Fibroblast of lung (primary cell): ENCODE measurements at regions not wholly inside any gene's neighbourhood (a gene's known extent, or its start where the extent isn't known, plus 50 kb on each side); places are given as distances from the start of the nearest gene placed in this dataset.
A peak's percentile ranks its signal among the peaks of the same experiment; 100 is the strongest.

ENCODE experiments used
- DNase-seq, 2 donors: peaks; one replicate each; pipeline versions ENCODE4 v3.0.0 to v3.0.0-alpha.2; 2010; ENCODE audit warnings: low read depth in 2 of 2
- H2AFZ ChIP-seq: 2 replicates; pipeline ENCODE4 v1.5.1; 2012; ENCODE audit warnings: low read length, control low read depth, inconsistent platforms
- H3K27ac ChIP-seq: 2 replicates; pipeline ENCODE4 v1.5.1; 2011; ENCODE audit warnings: low read length, control low read depth; ENCODE audit not compliant: insufficient read depth
- H3K27me3 ChIP-seq: 2 replicates; pipeline ENCODE4 v1.5.1; 2011; ENCODE audit warnings: mild to moderate bottlenecking, low read length; ENCODE audit not compliant: control insufficient read depth, insufficient read depth
- H3K36me3 ChIP-seq: 2 replicates; pipeline ENCODE4 v1.5.1; 2011; ENCODE audit warnings: low read length; ENCODE audit not compliant: control insufficient read depth, insufficient read depth
- H3K4me1 ChIP-seq: 2 replicates; pipeline ENCODE4 v1.5.1; 2011; ENCODE audit warnings: low read length; ENCODE audit not compliant: control insufficient read depth, insufficient read depth; ENCODE audit errors: extremely low read depth
- H3K4me2 ChIP-seq: 2 replicates; pipeline ENCODE4 v1.5.1; 2011; ENCODE audit warnings: low read length, control low read depth; ENCODE audit not compliant: insufficient read depth; ENCODE audit errors: extremely low read depth
- H3K4me3 ChIP-seq, 4 experiments: fragments of 200-600 bp in 1 of 4; sonication (generic) in 1 of 4; replicated peaks in 1 of 4; 2 replicates each; pipeline ENCODE4 v1.5.1; 2011 to 2016; ENCODE audit warnings: low read length in 4 of 4, low read depth in 3 of 4, mild to moderate bottlenecking in 3 of 4, control low read depth in 2 of 4, inconsistent platforms in 1 of 4, mixed read lengths in 1 of 4; ENCODE audit not compliant: insufficient read depth in 1 of 4; ENCODE audit errors: control extremely low read depth in 1 of 4
- H3K79me2 ChIP-seq: 2 replicates; pipeline ENCODE4 v1.5.1; 2012; ENCODE audit warnings: mild to moderate bottlenecking, low read length, inconsistent platforms; ENCODE audit not compliant: control insufficient read depth, insufficient read depth
- H3K9ac ChIP-seq: 2 replicates; pipeline ENCODE4 v1.5.1; 2011; ENCODE audit warnings: mild to moderate bottlenecking, low read length, control low read depth; ENCODE audit not compliant: insufficient read depth
- H3K9me3 ChIP-seq: 2 replicates; pipeline ENCODE4 v1.5.1; 2012; ENCODE audit warnings: low read depth, low read length; ENCODE audit not compliant: control insufficient read depth, insufficient read depth
- H4K20me1 ChIP-seq: 2 replicates; pipeline ENCODE4 v1.5.1; 2011; ENCODE audit warnings: low read length; ENCODE audit not compliant: control insufficient read depth, insufficient read depth; ENCODE audit errors: extremely low read depth
- CTCF ChIP-seq, 2 donors: IDR thresholded peaks in 1 of 2; conservative IDR thresholded peaks in 1 of 2; 1 replicate in 1 of 2; 2 replicates in 1 of 2; pipeline ENCODE4 v1.5.1; 2011 to 2012; ENCODE audit warnings: low read length in 2 of 2, control low read depth in 1 of 2, inconsistent platforms in 1 of 2, low read depth in 1 of 2, mild to moderate bottlenecking in 1 of 2
- EZH2 ChIP-seq: IDR thresholded peaks from 2 replicates; pipeline ENCODE4 v1.5.1; 2012; ENCODE audit warnings: low read length, control low read depth, mild to moderate bottlenecking; ENCODE audit errors: missing control alignments

- H3K9ac ChIP-seq, result no peak overlapping the region
- no peak overlapping the region for H2AFZ ChIP-seq
- no peak for TF ChIP-seq EZH2
- no peak for TF ChIP-seq CTCF (conservative IDR thresholded peaks at IDR 0.05 in 1 of 2, IDR thresholded peaks at IDR 0.05 in 1 of 2; ENCODE audit: low read depth in 1 of 2, low read length in 2 of 2)
- peak in 1 of 2 donors; percentile 14 for DNase-seq
- H3K4me3 ChIP-seq, result no peak overlapping the region
- no peaks in the 10 kb centered on the region for H4K20me1 ChIP-seq
- H3K27me3 ChIP-seq, result no peaks in the 10 kb centered on the region
- H3K4me1 ChIP-seq, result no peaks in the 10 kb centered on the region
- H3K36me3 ChIP-seq, result no peaks in the 10 kb centered on the region
- no peaks in the 10 kb centered on the region for H3K9me3 ChIP-seq
- no peak overlapping the region for H3K4me2 ChIP-seq
- H3K27ac ChIP-seq, result no peak overlapping the region
- H3K79me2 ChIP-seq, result no peaks in the 10 kb centered on the region
Measured at GRCh38 chr21:35100349-35100811, 51.3 kb upstream of the RUNX1 start.

GRCh38 chr21:35099310-35099709 lies 50.2 kb upstream of the RUNX1 start:
- no peaks in the 10 kb centered on the region for H3K4me1 ChIP-seq
- peak in 1 of 2 donors; percentile 59 for DNase-seq

More at GRCh38 chr21:35099310-35099709, 50.2 kb upstream of the RUNX1 start:
- Histone ChIP-seq H3K4me2 (no peak overlapping the region), H3K9ac (no peak overlapping the region), H3K27me3 (no peaks in the 10 kb centered on the region), H3K9me3 (no peaks in the 10 kb centered on the region), H3K36me3 (no peaks in the 10 kb centered on the region), H4K20me1 (no peaks in the 10 kb centered on the region), H3K79me2 (no peaks in the 10 kb centered on the region), H3K4me3 (no peak overlapping the region), H2AFZ (no peak overlapping the region), H3K27ac (no peak overlapping the region)
- no peak for TF ChIP-seq CTCF (conservative IDR thresholded peaks at IDR 0.05 in 1 of 2, IDR thresholded peaks at IDR 0.05 in 1 of 2; ENCODE audit: low read depth in 1 of 2, low read length in 2 of 2)
- TF ChIP-seq EZH2, result no peak
